Neural cell (in vitro differentiated cells): ENCODE measurements at regions not wholly inside any gene's neighbourhood (a gene's known extent, or its start where the extent isn't known, plus 50 kb on each side); places are given as distances from the start of the nearest gene placed in this dataset.

ENCODE experiments used
- H2AFZ ChIP-seq: fragments of 200-600, 300-800 bp; sonication (generic), shearing (Covaris generic); 2 replicates; pipeline ENCODE4 v1.6.0; 2014; ENCODE audit warnings: low read depth, mild to moderate bottlenecking, antibody characterized with exemption, low read length, moderate library complexity
- H3F3A ChIP-seq: fragments of 200-600 bp; shearing (Covaris generic); 2 replicates; pipeline ENCODE4 v1.6.1; 2016; ENCODE audit warnings: mild to moderate bottlenecking, moderate library complexity, mixed read lengths, antibody characterized with exemption, low read length; ENCODE audit not compliant: insufficient read depth, poor library complexity, severe bottlenecking
- H3K27ac ChIP-seq: fragments of 200-600, 300-800 bp; sonication (generic), shearing (Covaris generic); 2 replicates; pipeline ENCODE4 v1.5.1; 2014; ENCODE audit warnings: mild to moderate bottlenecking, low read length, moderate library complexity
- H3K27me3 ChIP-seq: fragments of 300-800, 200-600 bp; sonication (generic), shearing (Covaris generic); 2 replicates; pipeline ENCODE4 v1.6.0; 2014; ENCODE audit warnings: mild to moderate bottlenecking, low read depth, low read length, moderate library complexity; ENCODE audit not compliant: insufficient read depth
- H3K36me3 ChIP-seq: fragments of 300-800, 200-600 bp; sonication (generic), shearing (Covaris generic); 2 replicates; pipeline ENCODE4 v1.5.1; 2014; ENCODE audit warnings: mild to moderate bottlenecking, antibody characterized with exemption, low read length, moderate library complexity; ENCODE audit not compliant: insufficient read depth
- H3K4me2 ChIP-seq: fragments of 300-800, 200-600 bp; sonication (generic), shearing (Covaris generic); 2 replicates; pipeline ENCODE4 v1.6.0; 2014; ENCODE audit warnings: mild to moderate bottlenecking, low read length
- H3K4me3 ChIP-seq: fragments of 300-800, 200-600 bp; sonication (generic), shearing (Covaris generic); 2 replicates; pipeline ENCODE4 v1.5.1; 2014; ENCODE audit warnings: mild to moderate bottlenecking, low read length, moderate library complexity
- H3K79me2 ChIP-seq: fragments of 200-600 bp; shearing (Covaris generic); replicated peaks from 2 replicates; pipeline ENCODE4 v1.6.0; 2014; ENCODE audit warnings: mild to moderate bottlenecking, low read length, moderate library complexity; ENCODE audit not compliant: insufficient read depth
- H3K9ac ChIP-seq: fragments of 300-800, 200-600 bp; sonication (generic), shearing (Covaris generic); 2 replicates; pipeline ENCODE4 v1.6.1; 2016; ENCODE audit warnings: mild to moderate bottlenecking, low read length, mixed read lengths
- H3K9me2 ChIP-seq: fragments of 200-600 bp; shearing (Covaris generic); 2 replicates; pipeline ENCODE4 v1.6.1; 2016; ENCODE audit warnings: mild to moderate bottlenecking, low read length, mixed read lengths; ENCODE audit not compliant: insufficient read depth
- H3K9me3 ChIP-seq: fragments of 200-600, 300-800 bp; sonication (generic), shearing (Covaris generic); 2 replicates; pipeline ENCODE4 v1.6.1; 2016; ENCODE audit warnings: mild to moderate bottlenecking, mixed run types, low read length, moderate library complexity, mixed read lengths
- H4K20me1 ChIP-seq: fragments of 200-600 bp; shearing (Covaris generic); 2 replicates; pipeline ENCODE4 v1.6.1; 2016; ENCODE audit warnings: mild to moderate bottlenecking, mixed run types; ENCODE audit not compliant: insufficient read depth
- CTCF ChIP-seq: fragments of 450-650 bp; IDR thresholded peaks from 2 replicates; pipeline ENCODE4 v1.5.1; 2014; ENCODE audit warnings: antibody characterized with exemption, mild to moderate bottlenecking, moderate library complexity; ENCODE audit not compliant: poor library complexity, severe bottlenecking
- EP300 ChIP-seq: fragments of 450-650 bp; conservative IDR thresholded peaks from 2 replicates; pipeline ENCODE4 v1.6.1; 2014; ENCODE audit warnings: antibody characterized with exemption, mild to moderate bottlenecking, moderate library complexity; ENCODE audit not compliant: poor library complexity, severe bottlenecking
- EZH2 ChIP-seq: fragments of 200-600, 300-800 bp; shearing (Covaris generic), sonication (generic); IDR thresholded peaks from 2 replicates; pipeline ENCODE4 v1.6.1; 2014; ENCODE audit warnings: antibody characterized with exemption, low read length, borderline replicate concordance, mild to moderate bottlenecking; ENCODE audit not compliant: insufficient read depth, poor library complexity, severe bottlenecking
- MXI1 ChIP-seq: fragments of 450-650 bp; conservative IDR thresholded peaks from 2 replicates; pipeline ENCODE4 v1.6.1; 2014; ENCODE audit warnings: antibody characterized with exemption, mild to moderate bottlenecking; ENCODE audit not compliant: poor library complexity, severe bottlenecking
- POLR2AphosphoS5 ChIP-seq: IDR thresholded peaks from 2 replicates; pipeline ENCODE4 v1.6.1; 2012
- RAD21 ChIP-seq: fragments of 450-650 bp; conservative IDR thresholded peaks from 2 replicates; pipeline ENCODE4 v1.6.1; 2014; ENCODE audit warnings: antibody characterized with exemption, mild to moderate bottlenecking, moderate library complexity
- REST ChIP-seq: IDR thresholded peaks from 2 replicates; pipeline ENCODE4 v1.6.1; 2012; ENCODE audit warnings: borderline replicate concordance
- SMC3 ChIP-seq: fragments of 450-650 bp; conservative IDR thresholded peaks from 2 replicates; pipeline ENCODE4 v1.6.1; 2014; ENCODE audit warnings: antibody characterized with exemption, mild to moderate bottlenecking, moderate library complexity; ENCODE audit not compliant: poor library complexity
- TAF1 ChIP-seq: IDR thresholded peaks from 2 replicates; pipeline ENCODE4 v1.6.1; 2012; ENCODE audit warnings: low read depth

GRCh38 chr9:79170643-79171042 is 401.1 kb upstream of the TLE4 start:
- Histone ChIP-seq H3K9me2 (no peaks in the 10 kb centered on the region), H3K79me2 (no peaks in the 10 kb centered on the region), H3K9ac (no peak overlapping the region), H3K27me3 (no peaks in the 10 kb centered on the region), H4K20me1 (no peaks in the 10 kb centered on the region), H3K27ac (no peak overlapping the region), H3K36me3 (no peaks in the 10 kb centered on the region), H3F3A (no peaks in the 10 kb centered on the region), H3K4me3 (no peak overlapping the region), H3K9me3 (peaks cover 4% of the 10 kb centered on the region), H3K4me2 (no peak overlapping the region), H2AFZ (no peak overlapping the region)
- TF ChIP-seq POLR2AphosphoS5 (no peak), EZH2 (no peak), REST (no peak)

GRCh38 chr9:79173932-79174331 is 397.8 kb upstream of the TLE4 start:
- H3K9me3 ChIP-seq = peaks cover 4% of the 10 kb centered on the region
- H4K20me1 ChIP-seq = no peaks in the 10 kb centered on the region
- no peak overlapping the region for H3K4me3 ChIP-seq
- H3K36me3 ChIP-seq = no peaks in the 10 kb centered on the region
- no peak overlapping the region for H2AFZ ChIP-seq
- no peak overlapping the region for H3K27ac ChIP-seq
- H3K9me2 ChIP-seq = no peaks in the 10 kb centered on the region
- H3K4me2 ChIP-seq = no peak overlapping the region
- no peaks in the 10 kb centered on the region for H3K27me3 ChIP-seq
- TF ChIP-seq EP300 = no peak
- TF ChIP-seq POLR2AphosphoS5 = no peak
- TF ChIP-seq REST = no peak
- TF ChIP-seq RAD21 = no peak
- TF ChIP-seq SMC3 = no peak
- no peak for TF ChIP-seq EZH2
- TF ChIP-seq MXI1 = no peak
- TF ChIP-seq CTCF = no peak
- TF ChIP-seq TAF1 = no peak
- no peak overlapping the region for H3K9ac ChIP-seq
- no peaks in the 10 kb centered on the region for H3K79me2 ChIP-seq
- no peaks in the 10 kb centered on the region for H3F3A ChIP-seq
